Stimulated activated CD4-positive, alpha-beta T cell treated with anti-CD3 and anti-CD28 coated beads, Interleukin-12 subunit alpha, Interleukin-12 subunit beta, amount 100 ng/mL, for 4 hours (primary cell): ENCODE measurements at regions not wholly inside any gene's neighbourhood (a gene's known extent, or its start where the extent isn't known, plus 50 kb on each side); places are given as distances from the start of the nearest gene placed in this dataset.

ENCODE experiments used
- DNase-seq: peaks from one replicate; pipeline ENCODE4 v3.0.0-alpha.2; 2020

DNA sequence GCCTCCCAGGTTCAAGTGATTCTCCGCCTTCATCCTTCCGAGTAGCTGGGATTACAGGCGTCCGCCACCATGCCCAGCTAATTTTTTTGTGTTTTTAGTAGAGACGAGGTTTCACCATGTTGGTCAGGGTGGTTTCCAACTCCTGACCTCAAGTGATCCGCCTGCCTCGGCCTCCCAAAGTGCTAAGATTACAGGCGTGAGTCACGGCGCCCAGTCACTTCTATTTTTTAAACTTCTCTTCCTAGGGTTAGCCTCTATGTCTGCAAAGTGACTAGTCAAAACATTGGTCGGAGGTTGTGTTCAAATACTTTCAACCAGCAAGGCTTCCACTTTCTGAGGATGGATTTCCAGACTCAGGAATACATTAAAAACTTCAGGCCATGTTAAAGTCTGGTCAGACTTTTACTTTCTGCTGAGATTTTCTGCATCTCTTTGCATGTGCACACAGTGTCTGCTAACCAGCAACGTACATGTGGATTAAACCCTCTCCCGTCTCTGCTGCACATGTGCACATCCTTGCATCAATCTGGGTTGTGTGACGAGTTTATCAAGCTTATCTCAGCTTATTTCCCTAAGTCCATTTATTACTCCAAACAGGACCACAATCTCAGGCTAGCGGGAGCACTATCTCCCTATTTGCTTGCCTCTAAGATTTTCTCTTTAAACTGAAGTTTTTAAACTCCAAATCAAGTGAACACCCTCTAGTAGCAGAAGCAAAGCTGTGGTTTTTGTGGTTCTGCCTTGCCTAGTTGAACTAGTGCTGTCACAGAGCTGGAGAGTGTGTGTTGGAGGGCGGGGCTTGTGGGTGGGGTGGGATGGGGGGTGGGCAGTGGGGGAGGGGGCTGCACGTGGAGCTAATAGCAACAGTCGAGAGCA, 525.2 kb upstream of the GOT2 start:
- DNase-seq: no peak

DNA sequence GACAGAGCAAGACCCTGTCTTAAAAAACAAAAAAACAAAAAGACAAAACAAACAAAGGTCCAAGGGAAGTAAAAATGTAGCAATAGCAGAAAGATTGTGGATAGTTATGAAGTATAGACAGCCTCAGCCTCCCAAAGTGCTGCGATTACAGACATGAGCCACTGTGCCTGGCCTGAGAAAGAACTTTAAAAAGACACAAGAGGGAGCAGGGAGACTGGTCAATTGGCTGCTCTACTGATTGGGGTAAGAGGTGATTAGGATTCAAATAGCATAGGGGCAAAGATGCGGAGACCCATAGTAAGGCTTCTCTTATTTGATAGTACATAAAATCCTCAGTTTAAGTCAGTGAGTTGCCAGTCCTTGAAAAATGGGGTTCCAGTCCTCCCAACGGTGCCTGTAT, 518.2 kb upstream of the GOT2 start:
- no peak for DNase-seq

DNA sequence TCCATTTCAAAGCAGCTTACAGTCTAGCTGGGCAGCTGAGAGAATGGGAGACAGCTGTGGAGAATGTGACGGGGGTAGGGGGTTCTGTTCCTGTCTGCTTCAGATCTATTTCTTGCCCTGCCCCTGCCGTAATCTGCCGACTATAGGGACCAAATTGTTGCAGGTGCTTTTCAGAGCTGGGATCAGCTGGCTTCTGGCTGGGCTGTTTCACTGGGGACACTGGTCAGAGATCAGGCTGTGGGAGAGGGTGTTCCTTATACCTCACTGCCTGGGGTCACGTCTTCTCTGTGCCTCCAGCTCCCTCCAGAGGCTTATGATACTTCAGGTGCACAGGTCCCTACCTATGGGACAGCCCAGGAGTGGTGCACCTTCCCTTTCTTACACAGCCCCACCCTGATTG, 514.9 kb upstream of the GOT2 start:
- DNase-seq: no peak

DNA sequence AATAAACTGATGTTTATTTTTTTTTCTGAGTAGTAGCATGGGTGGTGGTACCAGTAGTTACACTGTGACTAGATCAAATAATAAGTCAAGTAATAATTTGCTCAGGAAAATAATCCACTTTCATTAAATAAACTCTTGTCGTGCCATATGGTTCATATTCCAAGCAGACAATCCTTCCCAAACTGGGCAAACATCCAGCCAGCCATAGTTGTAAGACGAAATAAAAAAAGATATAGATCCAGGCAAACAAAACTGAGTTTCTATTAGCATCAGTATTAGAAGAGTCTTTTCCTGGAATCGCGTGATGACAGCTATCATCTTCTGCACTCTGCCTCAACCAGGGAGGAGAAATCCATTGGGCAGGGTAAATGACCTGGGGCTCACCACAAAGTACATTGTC, 508.4 kb upstream of the GOT2 start:
- no peak for DNase-seq

DNA sequence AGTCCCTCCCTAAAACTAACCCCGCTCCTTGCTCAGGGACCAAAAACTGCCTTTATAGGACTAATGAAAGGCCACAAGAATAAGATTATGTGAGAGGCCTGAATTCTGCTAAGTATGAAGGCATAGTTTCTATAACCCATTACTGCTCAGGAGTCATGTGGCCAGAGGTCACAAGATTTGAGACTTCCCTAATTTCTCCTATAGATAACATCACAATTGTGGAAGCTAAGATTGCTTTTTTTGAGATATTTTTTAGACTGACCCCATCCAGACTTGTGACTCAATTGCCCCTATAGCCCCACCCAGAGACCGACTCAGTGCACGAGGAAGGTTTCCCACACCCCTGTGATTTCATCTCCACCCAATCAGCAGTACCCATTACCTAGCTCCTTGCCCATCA, 504.1 kb upstream of the GOT2 start:
- no peak for DNase-seq

DNA sequence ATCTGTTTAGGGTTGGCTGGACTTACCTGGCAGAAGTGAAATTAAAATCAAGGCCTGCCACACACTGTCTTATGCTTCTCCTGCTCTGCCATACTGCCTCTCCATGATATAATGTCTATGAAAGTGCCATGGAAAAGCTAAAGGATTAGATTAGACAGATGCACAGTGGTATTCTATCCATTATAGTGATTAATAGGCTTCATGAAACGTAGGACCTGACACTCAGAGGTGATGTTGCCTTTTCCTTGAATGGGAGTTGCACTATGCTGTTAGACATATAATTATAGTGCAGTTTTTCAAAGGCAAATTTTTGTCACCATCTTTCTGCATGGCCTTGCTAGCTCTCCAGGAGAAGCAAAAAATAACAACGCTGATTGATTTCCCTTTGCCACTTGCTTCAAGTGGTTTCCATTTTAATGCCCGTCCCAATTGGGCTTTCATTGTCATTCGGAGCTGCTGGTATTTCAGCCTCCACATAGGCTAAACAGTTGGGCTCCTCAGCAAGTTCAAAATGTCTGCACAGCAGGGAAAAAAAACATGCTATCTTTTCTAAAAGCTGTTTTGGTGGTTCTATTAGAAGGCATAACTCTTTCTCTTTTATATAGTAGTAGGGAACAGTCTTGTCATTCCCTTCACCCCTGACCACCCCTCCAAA, 502.8 kb upstream of the GOT2 start:
- no peak for DNase-seq

DNA sequence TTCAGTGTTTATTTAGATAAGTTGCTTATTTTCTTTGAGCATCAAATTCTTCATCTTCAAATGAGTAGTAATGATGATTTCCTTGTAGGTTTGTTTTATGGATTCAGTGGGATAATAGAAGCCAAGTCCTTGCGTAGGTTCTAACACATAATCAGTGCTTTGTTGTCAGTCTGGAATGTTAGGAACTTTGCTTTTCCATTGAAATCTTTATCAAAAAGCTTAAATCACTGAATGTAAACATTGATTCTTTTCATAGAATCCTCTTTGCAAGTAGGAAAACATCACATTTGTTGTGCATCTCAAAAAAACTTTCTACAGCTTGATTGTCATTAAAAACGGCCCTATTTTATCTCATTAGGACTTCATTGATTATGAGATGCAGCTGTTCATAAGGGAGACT, 490.3 kb upstream of the GOT2 start:
- DNase-seq: no peak

DNA sequence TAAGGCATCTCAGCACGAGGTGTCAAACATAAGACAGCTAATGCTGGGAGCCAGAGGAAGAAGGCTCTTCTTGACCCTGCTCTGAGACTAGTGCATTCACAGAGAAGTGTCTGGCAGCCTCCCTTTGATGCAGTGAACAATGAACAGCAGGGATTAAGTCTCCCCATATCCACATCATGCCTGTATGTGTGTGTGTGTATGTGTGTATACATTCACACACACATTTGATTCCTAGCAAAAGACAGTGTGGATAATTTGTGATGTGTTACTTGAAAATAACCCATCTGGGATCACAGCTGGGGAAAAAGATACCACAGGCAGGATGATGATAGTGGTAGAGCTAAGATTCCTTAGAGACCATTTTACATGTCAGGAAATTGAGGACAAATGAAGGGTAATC, 485.9 kb upstream of the GOT2 start:
- DNase-seq: no peak

DNA sequence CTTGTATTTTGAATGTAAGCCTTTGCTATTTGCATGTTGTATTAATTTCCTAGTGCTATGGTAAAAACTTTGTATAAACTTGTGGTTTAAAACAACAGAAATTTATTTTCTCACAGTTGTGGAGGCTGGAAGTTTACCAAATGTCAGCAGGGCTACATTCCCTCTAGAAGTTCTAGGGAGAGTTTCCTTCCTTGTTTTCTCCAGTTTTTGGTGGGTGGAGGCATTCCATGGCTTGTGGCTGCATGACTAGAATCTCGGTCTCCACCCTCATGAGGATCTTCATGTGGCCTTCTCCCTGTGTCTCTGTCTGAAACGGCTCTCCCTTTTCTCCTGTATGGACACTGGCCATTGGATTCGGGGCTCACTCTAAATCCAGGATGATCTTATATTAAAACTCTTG, 482.2 kb upstream of the GOT2 start:
- DNase-seq: no peak

DNA sequence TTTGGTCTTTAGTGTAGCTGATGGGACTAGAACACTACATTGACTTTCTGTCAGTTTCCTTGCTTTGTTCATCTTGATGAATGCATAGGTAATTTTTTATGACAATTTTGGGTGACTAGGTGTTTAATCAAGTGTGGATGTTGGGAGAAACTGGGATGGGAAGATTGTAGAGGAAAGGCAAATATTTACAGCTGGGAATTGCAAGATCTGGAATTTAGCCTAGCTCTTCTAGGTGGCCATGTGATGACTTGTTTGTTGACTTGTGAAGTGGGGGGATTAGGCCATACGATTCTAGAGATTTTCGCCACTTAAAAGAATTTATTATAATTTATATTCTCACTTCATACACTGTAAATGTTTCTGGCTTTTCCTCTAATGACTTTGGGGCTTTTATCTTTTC, 480.3 kb upstream of the GOT2 start:
- no peak for DNase-seq

DNA sequence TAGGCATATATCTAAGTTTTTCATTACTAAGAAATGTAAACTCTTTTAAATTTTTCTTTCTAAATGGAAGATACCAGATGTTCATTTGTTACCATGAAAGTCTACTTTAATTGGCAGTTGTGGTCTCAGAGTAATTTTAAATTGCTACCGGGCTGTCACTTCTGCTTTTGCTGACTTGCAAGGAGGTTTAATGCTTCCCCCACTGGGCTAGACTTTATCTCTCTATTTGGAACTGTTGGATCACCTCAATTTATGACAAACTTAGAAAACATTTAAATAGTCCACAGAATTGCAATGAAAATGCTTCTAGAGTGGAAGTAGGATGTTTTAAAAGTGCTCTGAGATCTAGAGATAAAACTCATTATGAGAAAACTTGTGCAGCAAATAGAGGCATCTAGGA, 479.8 kb upstream of the GOT2 start:
- no peak for DNase-seq

DNA sequence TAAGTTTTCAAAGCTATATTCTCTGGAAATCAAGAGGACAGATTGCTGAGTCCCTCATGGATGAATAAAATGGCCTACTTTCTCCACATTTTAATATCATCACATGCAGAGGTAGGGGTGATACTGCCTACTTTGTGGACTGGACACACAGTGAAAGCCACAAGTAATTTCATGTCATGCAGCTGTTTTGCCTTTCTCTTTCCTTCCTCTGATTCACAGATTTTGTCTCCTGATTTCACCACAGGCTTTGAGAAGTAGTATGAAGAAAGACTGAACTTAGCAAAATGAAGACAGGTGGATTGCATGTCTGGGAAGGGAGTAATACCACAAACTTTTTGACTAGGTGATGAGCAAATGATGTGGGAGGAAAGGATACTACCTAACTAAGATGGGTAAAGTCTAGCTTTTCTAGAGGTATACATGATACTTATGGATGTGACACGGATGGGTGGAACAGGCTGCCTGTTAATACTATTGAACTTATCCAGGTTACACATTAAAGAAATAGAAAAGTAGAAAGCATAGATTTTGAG, 478.4 kb upstream of the GOT2 start:
- no peak for DNase-seq

DNA sequence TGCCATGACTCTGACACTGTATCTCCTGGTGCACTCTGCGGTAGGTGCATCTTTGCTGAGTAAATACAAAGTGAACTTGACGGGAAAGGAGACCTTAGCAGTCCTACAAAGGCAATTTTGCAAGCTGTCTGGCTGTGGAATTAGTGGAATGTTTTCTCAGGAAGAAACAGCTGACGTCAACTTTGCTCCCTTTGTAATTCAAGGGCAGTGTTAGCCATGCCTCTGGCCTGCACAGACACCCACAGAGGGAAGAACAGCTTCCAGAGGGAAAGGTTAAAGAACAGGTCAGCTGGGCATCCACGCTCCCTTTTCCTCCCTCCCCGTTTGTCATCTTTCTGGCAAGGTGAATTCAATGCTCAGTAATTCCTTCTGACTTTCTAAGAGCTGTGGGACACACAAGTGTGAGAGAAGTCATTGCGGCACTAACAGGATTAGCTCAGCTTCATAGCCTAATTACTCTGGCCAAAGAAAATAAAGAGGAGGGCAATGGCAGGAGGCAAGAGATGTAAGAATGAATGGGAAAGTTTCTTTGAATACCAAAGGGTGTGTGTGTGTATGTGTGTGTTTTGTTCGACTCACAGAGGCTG, 476.9 kb upstream of the GOT2 start:
- no peak for DNase-seq

DNA sequence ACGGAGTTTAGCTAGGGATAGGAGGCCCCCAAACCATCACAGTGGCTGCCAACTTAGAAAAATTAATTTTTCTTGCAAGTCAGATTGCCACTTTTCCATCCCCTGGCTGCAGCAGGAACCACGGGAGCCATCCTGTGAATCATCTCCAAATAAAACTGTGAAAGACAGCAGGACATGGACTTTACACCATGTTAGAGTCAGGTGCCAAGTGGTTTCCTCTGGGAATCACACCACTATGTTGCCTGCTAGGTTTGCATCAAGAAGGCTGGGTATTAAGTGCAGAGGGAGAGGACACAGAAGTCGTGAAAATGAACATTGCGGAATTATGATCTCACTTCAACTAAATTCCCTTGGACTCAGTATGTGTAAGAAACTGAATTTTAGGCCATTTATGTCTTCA, 471.3 kb upstream of the GOT2 start:
- no peak for DNase-seq

DNA sequence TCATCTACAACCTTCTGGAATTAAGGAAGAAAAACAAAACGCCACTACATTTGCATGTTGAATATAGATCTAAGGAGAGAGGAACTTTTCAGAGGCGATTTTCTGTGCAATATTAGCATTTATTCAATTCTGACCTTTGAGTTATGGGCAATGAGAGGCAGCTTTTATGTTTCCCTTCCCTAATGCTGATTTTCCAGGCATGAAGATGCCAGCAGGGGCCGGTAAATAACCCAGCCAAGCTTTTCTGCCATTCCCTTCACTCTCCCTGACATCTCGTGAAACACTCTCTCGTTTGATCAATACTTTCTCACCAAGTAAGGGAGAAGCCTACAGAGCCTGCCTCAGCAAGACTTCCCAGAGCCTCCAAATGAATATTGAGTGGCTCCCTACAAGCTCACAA, 470.5 kb upstream of the GOT2 start:
- no peak for DNase-seq

DNA sequence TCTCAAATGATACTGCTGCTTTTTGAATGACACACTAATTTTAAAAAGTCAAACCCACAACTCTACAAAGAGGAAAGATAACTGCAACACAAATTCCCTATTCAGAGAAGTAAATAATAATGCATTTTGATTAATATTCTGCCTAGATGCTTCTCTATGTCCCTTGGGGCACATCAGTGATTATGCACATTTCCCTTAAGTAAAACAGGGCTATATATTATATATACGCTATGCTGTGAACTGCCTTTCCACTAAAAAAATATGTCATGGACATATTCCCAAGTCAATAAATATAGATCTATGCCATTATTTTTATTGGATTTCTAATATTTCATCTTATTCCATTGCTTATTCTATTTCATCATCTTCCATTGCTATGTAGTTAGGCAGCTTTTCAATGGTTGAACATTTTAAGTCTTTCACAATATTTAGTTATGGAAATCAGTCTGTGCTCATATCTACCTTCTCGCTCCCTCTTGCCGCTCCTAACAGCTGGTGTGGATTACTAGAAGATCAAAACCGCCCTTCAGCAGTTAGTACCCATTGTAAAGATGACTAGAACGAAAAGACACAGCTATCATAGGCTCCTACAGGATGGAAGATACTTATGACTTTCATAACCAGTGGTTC, 468.2 kb upstream of the GOT2 start:
- DNase-seq: no peak

DNA sequence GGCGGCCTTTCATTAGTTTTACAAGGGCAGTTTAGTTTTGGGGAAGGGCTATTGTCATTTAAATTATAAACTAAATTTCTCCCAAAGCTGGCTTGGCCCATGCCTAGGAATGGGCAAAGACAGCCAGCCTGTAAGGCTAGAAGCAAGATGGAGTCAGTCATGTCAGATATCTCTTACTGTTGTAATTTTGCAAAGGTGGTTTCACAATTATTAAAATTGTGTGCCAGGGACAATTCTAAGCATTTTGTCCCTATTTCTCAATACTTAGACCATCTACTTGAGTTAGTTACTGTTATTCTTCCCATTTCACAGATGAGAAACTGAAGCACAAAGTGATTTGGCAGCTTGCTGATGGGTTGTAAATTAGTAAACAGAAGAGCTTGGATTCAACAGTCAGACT, 467.7 kb upstream of the GOT2 start:
- DNase-seq: no peak

DNA sequence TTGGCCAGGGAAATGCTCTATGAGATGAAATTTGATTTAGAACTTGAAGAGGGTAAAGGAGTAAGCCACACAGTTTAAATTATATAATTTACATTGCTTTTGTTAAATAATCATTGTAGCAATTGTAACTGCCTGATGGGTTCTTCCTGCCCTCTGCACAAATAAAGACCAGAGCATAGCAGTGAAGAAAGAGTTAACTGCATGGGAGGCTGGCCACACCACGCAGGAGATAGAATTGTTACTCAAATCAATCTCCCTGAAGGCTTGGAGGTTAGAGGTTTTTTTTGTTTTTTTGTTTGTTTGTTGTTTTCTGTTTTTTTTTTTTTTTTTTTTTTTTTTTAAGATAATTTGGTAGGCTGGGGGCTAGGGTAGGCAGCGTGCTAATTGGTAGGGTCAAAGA, 467.0 kb upstream of the GOT2 start:
- DNase-seq: no peak

DNA sequence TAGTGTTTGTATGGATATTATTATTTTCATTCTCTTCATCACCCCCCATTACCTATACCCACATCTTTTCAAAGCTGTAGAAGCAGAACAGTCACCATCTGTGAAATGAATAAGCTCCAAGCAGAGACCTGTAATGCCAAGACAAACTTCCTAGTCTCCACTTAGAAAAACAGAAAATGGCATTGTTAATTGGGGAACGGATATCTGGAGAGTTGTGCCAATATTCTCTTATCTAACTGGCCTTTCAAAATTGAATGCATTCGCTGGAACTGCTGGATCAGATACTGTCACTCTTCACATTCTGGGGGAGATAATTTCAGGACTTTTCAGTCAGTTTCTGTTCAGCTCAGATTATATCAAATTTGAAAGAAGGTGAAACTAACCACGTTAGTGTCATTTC, 464.4 kb upstream of the GOT2 start:
- DNase-seq: no peak

DNA sequence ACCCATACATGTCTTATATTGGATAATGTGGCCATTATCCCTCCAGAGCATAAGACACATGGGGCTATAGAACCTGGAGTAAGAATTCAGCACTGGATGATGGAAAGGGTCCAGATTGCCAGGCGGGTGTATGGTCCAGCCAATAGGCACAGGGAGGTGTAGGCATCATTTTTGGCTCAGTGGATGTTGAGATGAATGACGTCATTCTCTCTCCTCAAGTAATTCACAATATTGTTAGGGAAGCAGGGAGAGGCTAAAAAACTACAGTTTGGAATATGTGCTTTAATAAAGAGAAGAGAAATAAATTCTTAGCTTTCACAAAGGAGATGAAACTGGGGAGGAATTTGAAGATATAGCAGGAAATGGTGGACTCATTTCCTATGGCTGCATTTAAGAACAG, 461.1 kb upstream of the GOT2 start:
- no peak for DNase-seq

DNA sequence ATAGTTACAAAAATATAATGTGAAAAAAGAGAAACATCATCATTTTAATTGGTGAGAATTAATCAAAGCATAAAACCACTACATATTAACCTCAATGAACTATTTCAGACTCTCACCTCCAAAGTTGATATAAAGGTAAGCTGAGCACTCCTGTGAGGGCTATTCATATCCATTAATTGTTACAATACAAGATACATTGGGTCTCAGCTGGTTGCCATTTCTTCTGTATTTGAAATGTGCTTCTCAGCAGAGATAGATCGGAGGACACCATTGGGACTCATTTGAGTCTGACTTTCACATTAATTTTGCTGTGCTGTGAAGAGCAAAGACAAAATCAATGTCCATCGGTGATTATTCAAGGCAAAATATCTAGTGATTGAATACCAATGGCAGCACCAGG, 459.5 kb upstream of the GOT2 start:
- DNase-seq: no peak

DNA sequence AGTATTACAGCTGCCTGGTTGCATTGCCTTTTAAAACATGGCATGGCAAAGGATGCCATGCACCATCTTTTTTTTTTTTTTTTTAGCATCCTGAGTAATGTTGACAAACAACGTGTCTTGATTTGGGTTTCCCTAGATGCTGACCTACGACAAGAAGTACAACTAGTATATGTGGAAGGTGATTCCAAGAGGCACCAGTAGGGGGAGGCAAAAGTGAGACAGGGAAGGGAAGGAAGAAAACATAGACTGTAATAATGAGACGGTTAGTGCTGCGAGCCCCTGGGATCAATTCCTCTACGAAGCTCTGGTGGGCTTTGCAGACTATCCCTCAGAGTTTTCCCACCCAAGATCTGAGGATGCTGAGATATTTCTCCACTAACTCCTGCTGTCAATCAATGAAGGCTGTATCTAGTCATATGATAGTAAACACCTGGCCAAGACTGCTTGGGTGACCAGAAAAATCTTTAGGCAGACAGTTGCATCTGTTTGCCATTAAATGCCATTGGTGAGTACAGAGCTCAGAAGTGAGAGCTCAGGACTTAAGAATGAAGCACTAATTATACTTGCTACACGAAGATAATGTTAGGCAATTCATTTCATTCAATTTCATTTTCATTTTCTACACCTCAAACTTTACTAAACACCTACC, 458.6 kb upstream of the GOT2 start:
- no peak for DNase-seq

DNA sequence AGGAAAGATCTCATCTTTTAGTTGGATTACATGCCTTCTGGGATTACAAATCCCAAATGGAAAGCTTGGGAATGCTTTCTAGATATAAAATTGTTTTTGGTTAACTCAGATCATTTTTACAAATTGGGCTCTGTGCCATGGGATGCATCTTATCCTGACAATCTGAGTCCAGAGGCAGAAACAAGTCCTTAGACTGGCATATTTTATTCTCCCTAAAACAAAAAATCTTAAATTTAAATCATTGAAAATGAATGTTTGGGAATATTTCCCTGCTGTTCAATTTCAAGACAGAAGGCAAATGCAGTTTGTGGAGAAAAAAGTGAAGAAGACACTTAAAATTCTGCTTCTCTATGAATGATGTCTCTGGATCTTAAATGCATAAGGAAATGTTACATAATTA, 456.6 kb upstream of the GOT2 start:
- DNase-seq: no peak
